HG02852 (cell line): ENCODE measurements at regions not wholly inside any gene's neighbourhood (a gene's known extent, or its start where the extent isn't known, plus 50 kb on each side); places are given as distances from the start of the nearest gene placed in this dataset.
"Not testable (repeated sequence)": the region's sequence is repeated elsewhere in the genome, so short reads cannot be mapped to it uniquely, and the experiment has no call there.

Experiments used
- ATAC-seq: cut with Tn5 transposase; IDR thresholded peaks from one replicate; pipeline ENCODE4 v1.9.1; 2021; ENCODE audit warnings: mild to moderate bottlenecking, moderate library complexity; ENCODE audit not compliant: unreplicated experiment

GRCh38 chr13:71218960-71219359 lies 648.0 kb downstream of the DACH1 start:
- no peak for ATAC-seq

- no peak for ATAC-seq
These were observed 649.2 kb downstream of the DACH1 start for GRCh38 chr13:71217827-71218226.

GRCh38 chr13:71214821-71215220 lies 652.2 kb downstream of the DACH1 start:
- ATAC-seq = no peak

GRCh38 chr13:71214357-71214756 lies 652.6 kb downstream of the DACH1 start:
- ATAC-seq = no peak

GRCh38 chr13:71213252-71213821 lies 653.7 kb downstream of the DACH1 start:
- ATAC-seq = peak; percentile 67

GRCh38 chr13:71210861-71211260 lies 656.1 kb downstream of the DACH1 start:
- no peak for ATAC-seq

- ATAC-seq = no peak
These were observed 657.8 kb downstream of the DACH1 start for GRCh38 chr13:71209217-71209616.

GRCh38 chr13:71184583-71184982 lies 682.4 kb downstream of the DACH1 start:
- not testable (repeated sequence) for ATAC-seq

GRCh38 chr13:71183352-71183751 lies 683.7 kb downstream of the DACH1 start:
- not testable (repeated sequence) for ATAC-seq

- no peak for ATAC-seq
These were observed 695.3 kb downstream of the DACH1 start for GRCh38 chr13:71171740-71172139.

- no peak for ATAC-seq
These were observed 697.8 kb downstream of the DACH1 start for GRCh38 chr13:71169180-71169579.

- no peak for ATAC-seq
These were observed 710.5 kb downstream of the DACH1 start for GRCh38 chr13:71156550-71156949.

GRCh38 chr13:71149498-71150363 lies 717.3 kb downstream of the DACH1 start:
- ATAC-seq = no peak

- no peak for ATAC-seq
These were observed 718.0 kb downstream of the DACH1 start for GRCh38 chr13:71149046-71149445.

- no peak for ATAC-seq
These were observed 718.6 kb downstream of the DACH1 start for GRCh38 chr13:71148396-71148795.

GRCh38 chr13:71144883-71145282 lies 722.1 kb downstream of the DACH1 start:
- ATAC-seq = no peak

- no peak for ATAC-seq
These were observed 729.9 kb downstream of the DACH1 start for GRCh38 chr13:71137101-71137500.

- no peak for ATAC-seq
These were observed 742.8 kb downstream of the DACH1 start for GRCh38 chr13:71124230-71124629.

GRCh38 chr13:71118779-71119364 lies 748.1 kb downstream of the DACH1 start:
- ATAC-seq = no peak

- no peak for ATAC-seq
These were observed 749.1 kb downstream of the DACH1 start for GRCh38 chr13:71117920-71118319.

GRCh38 chr13:71115301-71115700 lies 751.7 kb downstream of the DACH1 start:
- no peak for ATAC-seq

- no peak for ATAC-seq
These were observed 770.6 kb downstream of the DACH1 start for GRCh38 chr13:71096421-71096820.
